Right hindlimb (tissue), 1 donor: ENCODE measurements at regions not wholly inside any gene's neighbourhood (a gene's known extent, or its start where the extent isn't known, plus 50 kb on each side); places are given as distances from the start of the nearest gene placed in this dataset.
"Not testable (repeated sequence)": the region's sequence is repeated elsewhere in the genome, so short reads cannot be mapped to it uniquely, and the experiment has no call there.

Experiments used
- DNase-seq: peaks from one replicate; pipeline ENCODE4 v3.0.0-alpha.2; 2018

DNA sequence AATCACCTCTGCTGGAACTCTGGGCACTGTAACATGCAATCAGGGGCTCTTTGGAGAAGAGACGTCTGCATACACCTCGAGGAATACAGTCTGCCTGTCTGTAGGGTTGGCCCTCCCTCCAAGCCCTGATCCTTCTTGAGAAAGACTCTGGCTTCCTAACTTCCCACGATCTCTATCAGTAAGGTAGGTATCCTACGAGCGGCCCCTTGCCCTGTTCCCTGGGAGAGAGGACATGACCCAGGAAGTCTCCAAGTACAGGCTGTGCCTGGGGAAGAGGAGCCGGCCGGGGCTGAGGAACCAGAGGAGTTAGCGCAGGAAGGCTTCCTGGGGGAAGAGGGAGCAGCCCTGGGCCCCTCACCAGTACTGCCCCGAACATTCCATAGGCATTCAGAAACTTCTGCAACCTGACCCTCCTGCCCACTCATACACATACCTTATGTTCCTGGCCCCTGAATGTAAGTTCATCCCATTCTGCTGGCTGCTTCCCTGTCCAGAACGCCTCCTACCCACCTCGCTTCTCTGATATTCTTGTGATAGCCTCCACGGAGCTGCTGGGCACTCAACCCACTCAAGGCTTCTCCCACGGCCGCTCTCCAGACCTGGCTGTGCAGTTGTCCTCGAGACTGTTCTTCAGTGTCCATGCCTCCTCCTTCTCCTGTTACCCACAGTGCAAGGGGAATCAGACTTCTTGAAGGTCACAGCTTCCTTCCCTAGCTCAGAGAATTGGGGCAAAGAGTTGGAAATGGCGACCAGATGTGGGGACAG, 116.1 kb downstream of the CYP26B1 start:
- no peak for DNase-seq

GRCh38 chr2:72028996-72029395, 118.7 kb downstream of the CYP26B1 start:
- no peak for DNase-seq

GRCh38 chr2:72028351-72028995, 119.2 kb downstream of the CYP26B1 start:
- DNase-seq: no peak

GRCh38 chr2:72027426-72028161, 120.1 kb downstream of the CYP26B1 start:
- no peak for DNase-seq

GRCh38 chr2:72026819-72027425, 120.7 kb downstream of the CYP26B1 start:
- no peak for DNase-seq

DNA sequence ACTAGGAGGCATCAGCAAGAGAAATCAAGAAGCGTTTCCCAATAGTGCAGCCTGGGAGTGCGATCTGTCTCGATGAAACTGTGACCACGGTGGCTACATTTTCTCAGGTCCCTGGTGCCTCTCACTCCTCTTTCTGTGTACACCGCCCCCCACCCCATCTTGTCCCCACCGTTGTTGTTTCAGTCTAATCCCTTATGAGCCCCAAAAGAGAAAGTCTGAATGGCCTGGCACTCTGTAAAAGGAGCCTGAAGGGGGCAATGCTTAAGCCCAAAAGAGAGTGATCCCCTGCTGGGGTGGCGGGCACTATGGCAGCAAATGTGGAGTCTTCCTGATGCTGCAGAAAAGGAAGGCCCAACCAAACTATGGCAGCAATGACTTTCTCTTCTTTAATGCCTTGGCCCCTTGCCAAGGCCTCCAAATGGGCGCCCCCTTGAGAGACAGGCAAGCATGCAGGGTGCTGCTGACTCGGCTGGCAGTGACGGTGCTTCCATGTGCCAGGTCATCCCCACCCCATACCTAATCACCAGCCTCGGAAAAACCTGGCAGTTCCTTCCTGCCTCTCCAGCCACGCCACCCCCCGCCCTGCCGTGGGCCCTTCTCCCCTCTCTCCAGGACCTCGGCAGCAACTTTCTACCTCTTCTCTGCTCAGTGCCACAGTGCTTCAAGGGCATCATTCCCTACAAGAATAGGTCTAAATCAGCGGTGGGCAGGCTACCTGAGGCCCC, 123.0 kb downstream of the CYP26B1 start:
- no peak for DNase-seq

DNA sequence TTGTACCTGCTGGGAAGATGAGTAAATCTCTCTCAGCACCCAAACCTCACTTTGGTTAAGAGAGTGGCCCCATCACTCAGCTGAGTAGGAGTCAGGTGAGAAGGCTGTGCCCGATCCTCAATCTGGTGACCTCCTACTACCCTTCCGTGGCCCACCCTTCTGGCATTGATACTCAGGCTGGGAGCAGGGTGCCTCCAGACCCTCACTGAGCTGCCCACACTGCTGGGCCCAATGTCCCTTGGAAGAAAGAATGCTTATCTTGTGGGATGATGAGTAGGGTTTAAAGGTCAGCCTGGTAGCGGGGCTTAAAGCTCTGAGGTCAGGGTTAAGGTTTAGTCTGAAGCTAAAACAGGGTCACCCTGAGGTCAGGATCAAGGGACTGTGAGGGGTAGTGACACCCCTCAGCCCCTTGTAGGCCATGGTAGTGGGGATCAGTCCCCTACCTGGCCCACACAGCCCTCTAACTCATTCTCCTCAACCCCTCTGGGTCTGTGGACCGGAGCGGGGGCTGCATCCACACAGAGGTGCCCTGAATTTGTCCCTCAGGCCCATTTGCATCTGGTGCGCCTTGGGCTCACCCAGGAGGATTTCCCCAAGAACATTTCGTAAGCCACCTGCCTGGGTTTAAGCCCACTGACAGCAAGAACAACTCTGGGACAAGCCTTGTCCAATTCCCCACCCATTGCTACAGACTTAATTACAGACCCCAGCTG, 123.8 kb downstream of the CYP26B1 start:
- DNase-seq: no peak

DNA sequence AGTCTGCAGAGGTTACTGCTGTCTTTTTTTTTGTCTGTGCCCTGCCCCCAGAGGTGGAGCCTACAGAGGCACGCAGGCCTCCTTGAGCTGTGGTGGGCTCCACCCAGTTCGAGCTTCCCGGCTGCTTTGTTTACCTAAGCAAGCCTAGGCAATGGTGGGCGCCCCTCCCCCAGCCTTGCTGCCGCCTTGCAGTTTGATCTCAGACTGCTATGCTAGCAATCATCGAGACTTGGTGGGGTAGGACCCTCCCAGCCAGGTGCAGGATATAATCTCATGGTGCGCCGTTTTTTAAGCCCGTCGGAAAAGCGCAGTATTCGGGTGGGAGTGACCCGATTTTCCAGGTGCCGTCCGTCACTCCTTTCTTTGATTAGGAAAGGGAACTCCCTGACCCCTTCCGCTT, 126.3 kb downstream of the CYP26B1 start:
- DNase-seq: not testable (repeated sequence)

DNA sequence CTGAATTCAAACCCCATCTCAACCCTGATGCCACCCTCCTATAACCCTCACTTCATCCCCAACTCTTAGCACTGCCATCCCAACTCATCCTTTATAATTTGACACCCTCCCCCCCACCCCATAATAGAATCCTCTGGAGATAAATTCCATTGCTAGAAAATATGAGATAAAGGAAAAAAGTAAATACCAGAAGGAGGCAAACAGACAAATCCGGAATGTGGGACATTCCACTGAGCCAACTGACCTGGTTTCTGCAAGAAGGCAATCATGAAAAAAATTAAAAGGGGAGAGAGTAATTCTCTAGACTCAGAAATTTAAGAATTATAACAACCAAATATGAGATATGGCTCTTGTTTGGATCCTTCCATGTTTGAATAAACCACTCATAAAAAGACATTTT, 132.4 kb downstream of the CYP26B1 start:
- DNase-seq: no peak

DNA sequence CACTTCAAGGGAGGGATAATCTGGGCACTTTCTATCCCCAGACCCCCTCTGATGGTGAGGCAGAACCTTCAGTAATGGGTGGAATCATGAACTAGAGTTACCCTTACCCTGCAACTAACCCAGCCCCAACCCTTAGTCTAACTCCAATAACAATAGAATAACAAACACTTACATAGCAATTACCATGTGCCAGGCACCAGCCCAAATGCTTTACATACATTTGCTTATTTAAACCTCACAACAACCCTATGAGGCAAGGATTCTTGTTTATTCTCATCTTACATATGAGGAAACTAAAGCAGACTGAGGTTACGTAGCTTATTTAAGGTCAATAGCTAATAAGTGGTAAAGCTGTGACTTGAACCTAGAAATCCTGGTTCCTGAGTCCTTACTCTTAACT, 132.8 kb downstream of the CYP26B1 start:
- DNase-seq: no peak

DNA sequence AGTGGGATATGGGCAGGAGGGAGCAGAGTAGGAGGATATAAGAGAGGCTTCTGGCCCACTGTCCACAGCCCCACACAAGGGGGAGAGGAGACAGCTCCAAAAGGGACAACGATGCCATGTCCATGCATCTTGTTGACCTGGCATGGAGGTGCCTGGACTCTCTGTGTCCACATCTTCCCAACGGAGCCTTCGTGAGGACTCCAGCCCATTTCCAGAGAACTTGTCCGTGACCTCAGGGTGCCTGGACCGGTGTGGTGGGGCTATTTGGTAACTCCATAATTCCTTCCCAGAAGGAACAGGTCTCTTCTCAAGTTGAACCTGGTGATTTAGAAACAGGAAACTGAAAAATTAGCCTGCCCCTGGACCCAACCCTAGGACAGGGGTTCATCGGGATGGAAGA, 133.9 kb downstream of the CYP26B1 start:
- DNase-seq: no peak

GRCh38 chr2:72012886-72013574, 134.6 kb downstream of the CYP26B1 start:
- DNase-seq: no peak

GRCh38 chr2:72011791-72012190, 135.9 kb downstream of the CYP26B1 start:
- no peak for DNase-seq

- DNase-seq: no peak
Observed at GRCh38 chr2:72011370-72011689, 136.3 kb downstream of the CYP26B1 start.

DNA sequence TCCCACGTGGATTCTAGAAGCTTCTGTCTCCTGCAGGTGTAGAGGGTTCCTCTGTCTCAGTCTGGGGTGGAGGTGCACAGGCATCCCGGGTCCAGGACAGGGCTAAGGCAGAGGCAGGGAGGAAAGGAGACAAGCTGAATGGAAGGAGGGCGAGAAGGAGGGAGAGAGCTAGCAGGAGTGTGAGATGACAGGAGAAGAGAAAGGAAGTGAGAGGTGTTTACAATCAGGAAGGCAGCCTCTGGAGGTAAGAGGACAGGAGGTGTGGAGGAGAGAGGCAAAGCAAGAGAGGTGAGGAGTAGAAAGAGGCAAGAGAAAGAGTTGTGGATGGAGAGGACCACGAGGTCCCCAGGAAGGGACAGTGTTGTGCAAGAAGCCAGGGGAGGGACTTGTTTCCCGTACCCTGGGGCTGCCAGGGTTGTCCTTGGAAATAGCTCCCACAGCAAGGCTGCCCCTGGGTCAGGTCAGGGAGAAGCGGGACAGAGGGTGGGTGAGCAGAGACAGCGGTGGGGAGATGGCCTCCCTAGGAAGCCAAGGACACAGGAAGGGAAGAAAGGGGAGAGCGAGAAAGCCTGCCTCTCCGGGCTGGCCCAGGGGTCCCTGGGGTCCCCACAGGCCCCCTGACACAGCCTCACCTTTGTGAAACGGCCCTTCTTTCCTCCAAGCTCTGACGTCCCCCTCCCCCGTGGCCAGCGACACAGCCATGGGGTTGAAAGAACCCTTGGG, 136.9 kb downstream of the CYP26B1 start:
- DNase-seq: no peak

DNA sequence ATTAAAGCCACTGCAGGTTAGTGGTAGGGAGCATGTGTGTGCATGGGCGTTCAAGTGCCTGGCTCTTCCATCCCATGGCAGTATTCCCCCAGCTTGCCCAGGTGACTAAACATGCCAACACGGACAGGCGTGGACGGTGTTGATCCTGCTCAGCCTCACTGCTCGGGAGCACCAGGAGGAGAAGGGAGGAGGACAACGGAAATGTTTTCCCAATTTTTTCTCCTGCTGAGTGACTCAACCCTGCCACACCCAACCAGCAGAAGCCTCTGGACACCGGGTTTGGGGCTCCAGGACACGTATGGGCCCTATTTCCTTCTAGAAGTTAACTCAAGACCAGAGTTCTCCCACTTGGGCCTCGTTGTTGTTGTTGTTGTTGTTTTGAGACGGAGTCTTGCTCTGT, 139.1 kb downstream of the CYP26B1 start:
- no peak for DNase-seq

DNA sequence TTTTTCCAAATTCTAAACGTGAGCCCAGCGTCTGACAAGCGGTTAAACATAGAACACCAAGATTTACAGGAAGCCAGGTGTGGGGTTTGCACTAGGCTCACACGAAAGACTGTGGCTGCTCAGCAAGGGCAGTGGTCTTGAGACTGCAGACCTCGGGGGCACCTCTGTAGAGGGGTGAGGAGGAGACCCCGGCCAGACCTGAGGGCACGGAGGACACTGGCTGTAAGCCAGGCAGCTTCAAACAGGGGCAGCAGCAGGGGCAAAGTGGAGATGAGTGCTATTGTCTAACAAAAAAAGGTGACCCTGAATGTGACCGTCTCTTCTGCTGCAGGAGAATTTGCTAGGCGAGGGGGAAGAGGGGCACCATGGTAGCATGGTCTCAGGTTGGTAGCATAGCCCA, 140.3 kb downstream of the CYP26B1 start:
- DNase-seq: no peak

GRCh38 chr2:72006188-72006736, 141.4 kb downstream of the CYP26B1 start:
- no peak for DNase-seq

DNA sequence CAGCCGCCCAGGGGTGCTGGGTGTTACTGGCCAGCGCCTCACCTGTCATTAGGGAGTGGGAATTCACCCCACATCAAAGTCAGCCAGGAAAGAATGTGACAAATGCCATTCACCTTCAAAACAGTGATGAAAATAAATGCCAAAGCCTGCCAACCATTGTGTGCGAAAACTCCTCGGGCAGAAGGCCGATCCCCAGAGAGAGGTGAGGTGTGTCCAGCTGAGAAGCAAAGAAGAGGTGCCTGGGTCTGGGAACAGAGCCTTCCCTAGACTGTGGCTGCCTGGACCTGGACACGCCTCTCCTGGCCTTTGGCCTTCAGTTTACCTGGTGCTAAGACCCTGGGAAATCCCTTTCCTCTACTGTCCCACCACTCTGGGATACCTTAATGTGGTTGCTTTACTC, 142.7 kb downstream of the CYP26B1 start:
- no peak for DNase-seq

GRCh38 chr2:72004201-72004915, 143.3 kb downstream of the CYP26B1 start:
- DNase-seq: no peak
